GM12891 (cell line): ENCODE measurements at regions not wholly inside any gene's neighbourhood (a gene's known extent, or its start where the extent isn't known, plus 50 kb on each side); places are given as distances from the start of the nearest gene placed in this dataset.

ENCODE experiments used
- PAX5 ChIP-seq: IDR thresholded peaks from 2 replicates; pipeline ENCODE4 v1.6.1; 2011; ENCODE audit warnings: low read length, moderate library complexity, mild to moderate bottlenecking; ENCODE audit not compliant: insufficient read depth, severe bottlenecking
- POLR2A ChIP-seq: IDR thresholded peaks from 2 replicates; pipeline ENCODE4 v1.6.1; 2011; ENCODE audit warnings: low read depth, low read length, control low read depth
- POLR2AphosphoS5 ChIP-seq: IDR thresholded peaks from 2 replicates; pipeline ENCODE4 v1.6.1; 2011; ENCODE audit warnings: low read depth, low read length, control low read depth
- POU2F2 ChIP-seq: IDR thresholded peaks from 2 replicates; pipeline ENCODE4 v1.6.1; 2011; ENCODE audit warnings: low read depth, mild to moderate bottlenecking, control low read depth, low read length, moderate library complexity
- TAF1 ChIP-seq: IDR thresholded peaks from 2 replicates; pipeline ENCODE4 v1.6.1; 2011; ENCODE audit warnings: low read depth, low read length, control low read depth

- no peak for TF ChIP-seq POLR2AphosphoS5
- no peak for TF ChIP-seq POLR2A
- no peak for TF ChIP-seq PAX5
- TF ChIP-seq TAF1, result no peak
- TF ChIP-seq POU2F2, result no peak
These were observed 1448.7 kb upstream of the ACO1 start for GRCh38 chr9:30935730-30936129.
